ENCODE measurements at regions not wholly inside any gene's neighbourhood (a gene's known extent, or its start where the extent isn't known, plus 50 kb on each side); places are given as distances from the start of the nearest gene placed in this dataset.
"Not testable (repeated sequence)": the region's sequence is repeated elsewhere in the genome, so short reads cannot be mapped to it uniquely, and the experiment has no call there.

GRCh38 chr22:49349181-49349835 is 478.4 kb downstream of the BRD1 start:
- DNase-seq (ENCODE audit: low spot score), result no peak

- DNase-seq (ENCODE audit: low spot score), result no peak
Observed at GRCh38 chr22:49348631-49349030, 479.0 kb downstream of the BRD1 start.

GRCh38 chr22:49347376-49347775 is 480.3 kb downstream of the BRD1 start:
- DNase-seq (ENCODE audit: low spot score), result no peak

- no peak for DNase-seq (ENCODE audit: low spot score)
Observed at GRCh38 chr22:49345896-49346295, 481.8 kb downstream of the BRD1 start.

GRCh38 chr22:49344656-49345055 is 483.0 kb downstream of the BRD1 start:
- DNase-seq (ENCODE audit: low spot score), result no peak

GRCh38 chr22:49344161-49344560 is 483.5 kb downstream of the BRD1 start:
- no peak for DNase-seq (ENCODE audit: low spot score)

GRCh38 chr22:49340406-49340805 is 487.3 kb downstream of the BRD1 start:
- no peak for DNase-seq (ENCODE audit: low spot score)

GRCh38 chr22:49336483-49336882 is 491.2 kb downstream of the BRD1 start:
- DNase-seq (ENCODE audit: low spot score), result not testable (repeated sequence)

- no peak for DNase-seq (ENCODE audit: low spot score)
Observed at GRCh38 chr22:49334976-49335375, 492.7 kb downstream of the BRD1 start.

- no peak for DNase-seq (ENCODE audit: low spot score)
Observed at GRCh38 chr22:49334449-49334789, 493.3 kb downstream of the BRD1 start.

GRCh38 chr22:49333206-49333605 is 494.5 kb downstream of the BRD1 start:
- no peak for DNase-seq (ENCODE audit: low spot score)

- DNase-seq (ENCODE audit: low spot score), result no peak
Observed at GRCh38 chr22:49332691-49333090, 495.0 kb downstream of the BRD1 start.

- no peak for DNase-seq (ENCODE audit: low spot score)
Observed at GRCh38 chr22:49331878-49332277, 495.8 kb downstream of the BRD1 start.

- no peak for DNase-seq (ENCODE audit: low spot score)
Observed at GRCh38 chr22:49331223-49331815, 496.4 kb downstream of the BRD1 start.

- DNase-seq (ENCODE audit: low spot score), result no peak
Observed at GRCh38 chr22:49330421-49331222, 497.1 kb downstream of the BRD1 start.

- DNase-seq (ENCODE audit: low spot score), result no peak
Observed at GRCh38 chr22:49329636-49330035, 498.0 kb downstream of the BRD1 start.

- DNase-seq (ENCODE audit: low spot score), result no peak
Observed at GRCh38 chr22:49328630-49329405, 498.9 kb downstream of the BRD1 start.

- no peak for DNase-seq (ENCODE audit: low spot score)
Observed at GRCh38 chr22:49328118-49328475, 499.6 kb downstream of the BRD1 start.

- DNase-seq (ENCODE audit: low spot score), result no peak
Observed at GRCh38 chr22:49327411-49328117, 500.1 kb downstream of the BRD1 start.

GRCh38 chr22:49326558-49326957 is 501.1 kb downstream of the BRD1 start:
- no peak for DNase-seq (ENCODE audit: low spot score)

GRCh38 chr22:49325531-49326395 is 501.9 kb downstream of the BRD1 start:
- no peak for DNase-seq (ENCODE audit: low spot score)
